HG03575 (cell line): ENCODE measurements at regions not wholly inside any gene's neighbourhood (a gene's known extent, or its start where the extent isn't known, plus 50 kb on each side); places are given as distances from the start of the nearest gene placed in this dataset.

Experiments used
- ATAC-seq: cut with Tn5 transposase; IDR thresholded peaks from one replicate; pipeline ENCODE4 v1.9.1; 2021; ENCODE audit not compliant: unreplicated experiment, insufficient number of reproducible peaks, low FRiP score; ENCODE audit errors: extremely low read depth

DNA sequence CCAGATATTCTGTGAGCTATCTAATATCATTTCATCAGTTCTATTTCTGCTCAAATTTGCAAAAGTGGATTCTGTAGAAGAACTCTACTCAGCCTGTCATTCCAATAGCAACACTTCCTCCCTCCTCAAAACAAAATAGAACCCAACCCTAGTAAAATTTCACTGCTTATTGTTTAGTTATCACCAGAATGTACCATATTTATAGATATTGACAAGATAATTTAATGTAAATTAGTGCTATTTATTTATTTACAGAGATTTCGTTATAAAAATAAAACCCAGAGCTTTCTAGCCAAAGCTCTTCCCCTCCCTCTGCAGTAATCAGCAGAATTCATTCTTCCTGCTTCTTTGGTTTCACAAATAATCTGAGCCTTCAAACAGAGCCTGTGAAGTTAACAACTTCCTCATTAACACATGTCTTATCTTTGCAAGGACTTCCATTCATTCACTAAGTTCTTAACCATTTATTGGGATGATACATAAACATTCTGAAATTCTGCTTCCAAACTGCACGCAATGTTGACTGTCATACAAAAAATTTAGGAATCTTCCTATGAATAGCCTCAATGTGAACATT is 73.7 kb upstream of the PJA2 start:
- ATAC-seq: no peak

- no peak for ATAC-seq
These were observed 73.0 kb upstream of the PJA2 start for GRCh38 chr5:109482748-109483147.

- ATAC-seq: no peak
These were observed 69.6 kb upstream of the PJA2 start for GRCh38 chr5:109479260-109479860.

- no peak for ATAC-seq
These were observed 69.1 kb upstream of the PJA2 start for GRCh38 chr5:109478830-109479229.

- no peak for ATAC-seq
These were observed 66.5 kb upstream of the PJA2 start for GRCh38 chr5:109476292-109476691.

- ATAC-seq: no peak
These were observed 60.3 kb upstream of the PJA2 start for GRCh38 chr5:109469896-109470662.

GRCh38 chr5:109468737-109469420 is 59.1 kb upstream of the PJA2 start:
- ATAC-seq: peak; percentile 96

DNA sequence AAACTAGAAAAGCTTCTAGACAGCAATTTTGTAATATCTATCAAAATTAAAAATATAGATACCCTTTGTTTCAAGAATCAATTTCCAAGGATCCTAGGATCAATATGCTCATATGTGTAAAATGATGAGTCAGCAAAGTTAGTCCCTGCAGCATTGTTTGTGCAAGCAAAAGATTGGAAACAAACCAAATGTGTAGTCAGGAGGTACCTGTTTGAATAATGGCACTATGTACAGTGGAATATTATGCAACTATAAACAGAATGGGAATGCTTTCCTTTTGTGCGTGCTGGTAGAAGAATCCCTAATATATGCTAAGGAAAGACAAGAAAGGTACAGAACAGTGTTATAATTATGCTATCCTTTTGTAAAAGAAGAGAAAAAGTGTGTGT is 58.5 kb upstream of the PJA2 start:
- ATAC-seq: no peak

- ATAC-seq: no peak
These were observed 57.3 kb upstream of the PJA2 start for GRCh38 chr5:109467058-109467457.
